Iris pigment epithelial cell (primary cell): ENCODE measurements at regions not wholly inside any gene's neighbourhood (a gene's known extent, or its start where the extent isn't known, plus 50 kb on each side); places are given as distances from the start of the nearest gene placed in this dataset.

Experiments used
- DNase-seq: peaks from one replicate; pipeline ENCODE4 v3.0.0-alpha.2; 2011; ENCODE audit warnings: low read depth

DNA sequence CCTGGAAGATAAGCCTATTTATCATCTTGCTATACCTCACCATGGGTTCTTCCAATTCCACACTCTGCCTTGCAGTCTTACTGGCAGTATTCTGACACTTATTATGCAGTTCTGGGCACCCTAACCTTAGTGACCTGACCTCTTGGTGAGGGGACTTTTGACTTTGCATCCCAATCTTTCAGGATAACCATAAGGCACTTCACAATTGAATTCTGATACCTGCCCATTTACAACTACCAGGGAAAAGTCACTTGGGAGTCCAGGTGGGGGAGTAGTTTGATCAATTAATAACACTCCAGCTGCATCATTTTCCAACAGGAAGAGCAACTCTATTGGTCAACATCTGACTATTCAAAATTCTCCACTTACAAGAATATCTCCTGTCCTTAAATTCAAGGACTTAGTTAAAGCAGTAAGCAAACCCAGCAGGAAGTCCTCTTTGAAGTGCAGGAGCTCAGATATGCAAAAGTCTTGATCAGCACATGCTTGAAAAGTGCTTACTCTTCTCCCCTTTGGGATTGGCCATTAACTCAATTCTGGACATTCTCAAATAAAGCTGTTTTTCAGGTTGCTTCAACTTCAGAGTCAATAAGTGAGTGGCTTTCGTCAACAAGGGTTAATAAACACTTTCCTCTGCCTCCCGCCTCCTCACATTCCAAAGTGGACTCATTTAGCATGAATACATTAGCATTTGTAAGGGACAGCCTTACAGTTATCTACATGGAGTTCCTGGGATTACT is 177.4 kb upstream of the NRIP1 start:
- DNase-seq: no peak

DNA sequence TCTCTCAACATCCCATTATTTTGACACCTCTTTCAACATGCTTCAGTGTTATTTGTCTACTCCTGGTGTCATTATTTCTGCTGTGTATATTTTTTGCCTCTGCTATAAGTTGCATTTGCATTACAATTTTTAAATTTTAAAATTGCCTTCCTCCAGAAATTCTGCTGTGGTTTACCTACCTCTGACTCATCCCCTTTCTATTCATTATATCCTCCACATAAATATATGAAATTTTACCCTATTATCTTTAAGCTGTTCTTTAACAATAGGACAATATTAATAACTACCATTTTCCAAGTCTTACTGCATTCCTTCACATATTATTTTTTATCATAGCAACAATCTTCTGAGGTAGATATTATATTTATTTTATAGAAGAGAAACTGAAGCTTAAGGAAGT is 178.1 kb upstream of the NRIP1 start:
- no peak for DNase-seq

DNA sequence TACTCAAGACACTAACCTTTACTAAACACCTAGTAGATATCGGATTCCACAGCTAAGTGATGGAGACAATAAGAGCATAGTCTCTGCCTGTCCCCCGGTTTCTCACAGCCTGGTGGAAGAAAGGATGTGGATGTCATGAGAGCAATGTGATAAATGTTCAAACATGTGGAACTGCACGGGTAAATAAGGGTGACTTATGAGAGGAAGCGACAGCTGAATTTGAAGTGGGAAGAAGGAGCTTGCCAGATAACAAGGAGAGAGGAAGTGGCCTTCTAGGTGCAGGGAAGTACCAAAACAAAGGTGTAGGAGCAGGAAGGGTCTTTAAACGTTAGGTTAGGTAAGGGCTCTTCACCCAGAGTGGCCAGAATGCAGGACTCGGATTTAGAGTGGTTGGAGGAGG is 178.6 kb upstream of the NRIP1 start:
- no peak for DNase-seq

DNA sequence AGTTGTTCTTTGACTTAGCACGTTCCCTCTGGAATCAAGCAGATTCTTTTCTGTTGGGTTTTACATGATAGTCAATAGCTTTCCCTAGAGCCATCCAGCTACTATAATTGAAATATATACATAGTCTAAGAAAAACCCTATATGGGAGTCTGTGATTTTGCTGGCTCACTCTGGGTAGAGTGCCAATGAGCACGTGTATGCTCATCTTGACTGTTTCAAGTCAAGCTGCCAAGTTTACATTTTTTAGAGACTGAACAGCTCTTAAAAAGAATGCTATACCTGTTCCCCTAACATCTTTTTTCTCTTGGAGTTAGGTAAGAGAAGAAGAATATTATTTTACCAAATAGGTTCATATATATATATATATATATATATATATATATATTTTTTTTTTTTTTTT is 182.8 kb upstream of the NRIP1 start:
- no peak for DNase-seq

DNA sequence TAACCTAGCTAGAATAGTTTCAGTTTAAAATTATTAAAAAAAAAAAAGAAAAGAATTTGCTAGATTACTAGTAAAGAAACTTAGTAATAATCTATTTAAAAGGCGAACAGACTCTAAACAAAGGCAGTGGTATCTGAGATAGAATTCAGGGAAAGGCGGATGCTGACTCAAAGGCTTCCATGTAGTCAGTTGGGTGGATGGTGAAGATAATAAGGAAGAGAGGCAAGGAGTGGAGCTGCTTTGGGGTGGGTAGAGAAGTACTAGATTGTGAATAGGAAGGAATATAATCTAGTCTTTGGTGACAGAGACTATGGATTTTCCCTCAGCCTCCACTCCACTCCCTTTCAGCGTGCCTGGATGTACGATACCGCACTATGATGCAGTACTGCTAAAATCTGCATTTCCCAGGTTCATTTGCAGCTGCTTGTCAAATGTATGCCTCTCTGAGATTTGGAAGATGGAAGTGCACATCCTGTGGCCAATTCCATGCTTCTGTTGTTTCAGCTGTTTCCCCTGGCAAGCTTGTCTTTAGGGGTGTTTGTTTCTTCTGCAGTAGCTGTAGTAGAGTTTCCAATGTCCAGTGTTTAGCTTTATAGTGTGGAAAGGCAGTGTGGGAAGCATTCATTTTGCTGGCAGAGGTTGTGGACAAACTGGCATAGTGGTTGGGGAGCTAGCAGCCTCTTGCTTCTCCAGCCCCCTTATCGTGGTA is 184.6 kb upstream of the NRIP1 start:
- DNase-seq: peak; percentile 8

DNA sequence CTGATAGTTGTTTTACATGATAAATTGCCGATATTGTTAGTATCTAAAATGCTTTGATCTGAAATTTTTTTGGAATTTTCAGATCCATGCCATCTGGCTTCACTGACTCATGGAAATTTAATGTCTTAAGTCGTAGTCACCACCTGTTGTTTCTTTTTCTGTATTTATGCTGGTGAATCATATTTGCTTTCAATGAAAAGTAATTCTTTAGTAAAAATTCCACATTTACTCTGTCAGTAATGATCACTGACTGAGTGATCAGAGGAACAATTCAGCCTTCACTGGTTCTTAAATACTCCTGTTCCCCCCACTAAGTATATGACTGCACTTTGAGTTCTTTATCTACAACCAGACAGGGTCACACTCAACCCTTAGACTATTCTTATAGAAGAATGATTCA is 185.6 kb upstream of the NRIP1 start:
- peak; percentile 44 for DNase-seq

DNA sequence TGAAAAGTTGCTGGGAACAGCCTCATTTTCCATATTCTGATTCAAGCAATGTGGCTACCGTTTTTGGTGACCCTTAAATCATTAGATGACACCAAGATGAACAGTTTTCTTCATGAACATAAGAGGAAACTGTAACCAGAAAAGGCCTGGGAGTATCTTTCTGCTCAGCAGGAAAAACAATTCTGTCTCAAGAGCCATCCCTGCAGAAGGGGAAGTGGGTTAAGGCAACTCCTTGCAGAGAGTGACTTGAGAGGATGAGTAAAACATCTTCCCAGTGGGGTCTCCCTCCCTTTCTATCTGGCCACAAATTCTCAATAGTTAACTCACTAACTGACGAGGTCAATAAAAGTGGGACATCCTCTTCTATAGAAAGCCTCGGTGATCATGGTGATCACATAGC is 187.6 kb upstream of the NRIP1 start:
- no peak for DNase-seq

DNA sequence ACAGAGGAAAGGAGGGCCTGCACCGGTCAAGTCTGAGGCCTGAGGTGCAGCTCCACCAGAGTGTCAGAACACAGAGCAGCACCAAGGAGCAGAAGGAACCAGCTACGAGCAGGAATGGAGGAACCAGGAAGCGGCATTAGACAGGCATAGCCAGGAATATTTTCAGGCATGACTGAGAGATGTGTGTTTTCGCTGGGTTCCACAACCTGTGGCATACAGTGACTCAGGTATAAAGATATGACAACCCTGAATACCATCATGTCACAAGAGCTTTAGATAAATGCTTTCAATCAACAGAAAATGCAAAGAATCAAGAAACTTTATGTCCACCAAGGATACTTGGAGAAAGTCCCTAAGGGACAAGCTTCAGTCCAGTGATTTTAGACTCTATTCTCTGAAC is 189.3 kb upstream of the NRIP1 start:
- DNase-seq: no peak

DNA sequence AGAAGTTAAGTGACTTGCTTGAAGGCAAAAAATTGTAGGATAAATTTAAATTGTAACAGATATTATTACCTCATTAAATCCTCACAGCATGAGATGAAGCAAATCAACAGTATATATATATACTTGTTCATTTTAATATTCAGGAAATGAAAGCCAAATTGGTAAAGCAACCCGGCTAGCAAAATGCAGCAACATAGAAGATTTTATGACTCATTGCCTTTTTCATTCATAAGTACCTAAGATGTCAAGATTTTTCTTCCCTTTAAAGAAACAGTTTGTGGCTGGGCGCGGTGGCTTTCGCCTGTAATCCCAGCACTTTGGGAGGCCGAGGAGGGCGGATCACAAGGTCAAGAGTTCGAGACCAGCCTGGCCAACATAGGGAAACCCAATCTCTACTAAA is 190.5 kb upstream of the NRIP1 start:
- DNase-seq: no peak

DNA sequence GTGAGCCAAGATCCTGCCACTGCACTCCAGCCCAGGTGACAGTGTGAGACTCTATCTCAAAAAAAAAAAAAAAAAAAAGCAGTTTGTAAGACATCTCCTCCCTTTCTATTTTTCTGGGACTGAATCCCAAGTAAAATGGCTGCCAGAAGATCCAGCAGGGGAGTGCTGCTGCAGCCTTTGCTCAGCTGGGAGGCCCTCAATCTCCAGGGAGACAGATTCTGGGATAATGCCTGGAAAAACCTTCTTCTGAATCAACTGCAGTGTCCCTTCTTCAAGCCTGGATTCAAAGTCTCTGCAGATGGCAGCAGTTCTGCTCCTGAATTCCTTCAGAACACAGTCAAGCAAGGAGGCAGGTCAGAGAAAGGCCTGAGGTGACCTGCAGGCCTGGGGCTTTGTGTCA is 191.0 kb upstream of the NRIP1 start:
- DNase-seq: no peak

DNA sequence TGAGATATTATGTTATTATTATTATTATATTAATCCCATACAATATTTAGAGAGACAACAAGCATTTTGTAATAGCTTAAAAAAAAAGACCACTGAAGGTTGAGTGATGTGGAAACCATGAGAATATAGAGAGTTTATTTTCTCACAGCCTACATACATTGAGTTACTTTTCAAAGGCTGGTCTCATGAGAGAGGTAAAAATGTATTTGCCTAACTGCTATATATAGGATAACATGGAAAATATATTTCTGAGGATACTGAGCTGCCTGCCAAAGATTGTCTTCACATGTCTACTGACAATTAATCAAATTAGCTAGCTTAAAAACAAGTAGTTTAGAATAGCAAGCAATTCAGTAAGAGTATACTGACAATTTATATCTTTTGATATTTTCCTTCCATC is 192.2 kb upstream of the NRIP1 start:
- DNase-seq: no peak

DNA sequence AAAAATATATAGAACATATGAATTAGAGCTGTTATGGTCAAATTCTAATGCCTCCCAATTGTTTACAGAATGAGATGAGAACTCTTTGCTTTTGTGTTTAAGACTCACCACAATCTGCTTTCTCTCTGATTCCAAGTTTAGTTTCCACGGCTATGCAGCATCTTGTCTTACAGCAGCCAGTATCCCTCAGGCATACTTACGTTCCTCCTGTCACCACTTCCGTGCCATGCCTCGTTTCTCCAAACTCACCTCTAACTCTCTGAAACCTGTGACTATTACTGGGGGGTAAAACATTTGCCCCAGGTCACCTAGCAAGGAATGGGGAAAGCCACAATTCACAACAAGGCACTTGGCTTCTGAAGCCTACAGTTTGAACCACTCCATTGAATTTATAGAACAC is 192.8 kb upstream of the NRIP1 start:
- no peak for DNase-seq

DNA sequence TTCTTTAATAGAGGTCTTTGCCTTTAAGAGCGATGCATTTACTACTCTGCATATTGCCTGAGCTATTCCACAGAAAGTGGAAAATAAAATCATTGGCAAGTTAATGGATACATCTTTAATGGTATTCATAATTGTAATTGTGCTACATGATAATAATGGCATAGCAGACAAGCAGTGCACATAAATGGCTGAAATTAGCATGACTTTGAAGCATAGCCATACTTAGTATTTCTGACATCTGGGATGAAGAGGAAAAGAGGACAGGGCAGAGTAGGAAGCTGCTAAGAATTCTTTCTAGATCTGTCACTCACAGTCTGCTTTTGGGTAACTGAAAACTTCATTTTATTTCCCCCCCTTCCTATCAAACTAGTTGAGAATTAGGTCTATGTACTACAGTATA is 195.0 kb upstream of the NRIP1 start:
- DNase-seq: no peak

DNA sequence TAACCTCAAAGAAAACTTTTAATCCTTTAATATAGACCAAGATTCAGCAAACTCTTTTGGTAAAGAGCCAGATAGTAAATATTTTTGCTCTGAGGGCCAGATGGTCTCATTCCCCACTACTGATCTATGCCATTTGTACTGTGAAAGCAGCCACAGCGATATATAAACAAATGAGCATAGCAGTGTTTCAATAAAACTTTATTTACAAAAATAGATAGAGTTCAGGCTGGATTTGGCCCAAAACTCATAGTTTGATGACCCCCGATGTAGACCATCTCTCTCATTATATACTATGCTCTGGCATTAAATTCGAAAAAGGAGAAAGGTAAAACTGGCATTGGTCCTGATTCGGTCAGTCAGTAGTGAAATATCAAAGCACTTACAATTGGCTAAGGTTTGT is 195.8 kb upstream of the NRIP1 start:
- DNase-seq: no peak

DNA sequence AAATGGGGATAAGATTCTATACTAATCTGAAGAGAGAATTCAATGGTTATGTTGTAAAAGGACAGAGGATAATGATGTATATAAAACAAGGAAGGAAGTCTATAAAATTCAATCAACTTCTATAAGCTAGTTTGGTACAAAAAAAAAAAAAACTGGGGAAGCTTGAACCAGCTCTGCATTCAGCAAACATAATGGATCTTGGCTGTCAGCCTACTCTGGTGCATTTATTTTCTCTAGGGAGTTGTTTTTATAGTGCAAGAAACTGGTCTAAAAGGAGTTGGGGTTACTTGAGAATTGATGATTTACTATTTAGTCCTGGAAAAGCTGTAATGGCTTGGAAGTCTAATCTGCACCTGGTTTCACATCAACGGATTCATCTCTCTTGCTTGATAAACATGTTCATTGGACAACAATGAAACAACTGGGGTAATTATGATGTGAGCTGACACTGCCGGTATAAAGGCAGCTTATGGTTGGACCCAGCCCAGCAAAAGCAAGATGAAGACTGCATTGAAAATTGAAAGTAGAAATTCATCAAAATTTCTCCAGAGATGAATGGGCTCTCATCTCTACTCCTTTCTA is 199.4 kb upstream of the NRIP1 start:
- DNase-seq: no peak

DNA sequence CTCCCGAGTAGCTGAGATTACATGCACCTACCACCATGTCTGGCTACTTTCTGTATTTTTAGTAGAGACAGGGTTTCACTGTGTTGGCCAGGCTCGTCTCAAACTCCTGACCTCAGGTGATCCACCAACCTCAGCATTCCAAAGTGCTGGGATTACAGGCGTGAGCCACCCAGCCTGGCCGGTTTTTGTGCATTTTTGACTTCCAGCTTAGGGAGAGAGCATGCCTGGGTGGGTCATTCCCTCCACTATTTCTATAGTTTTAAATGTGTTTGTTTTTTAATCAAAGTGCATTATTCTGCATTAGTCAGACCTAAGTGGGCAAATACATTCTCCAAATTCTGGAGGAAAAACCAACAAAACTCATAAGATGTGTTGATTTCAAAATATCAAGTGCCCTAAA is 207.4 kb upstream of the NRIP1 start:
- DNase-seq: no peak

DNA sequence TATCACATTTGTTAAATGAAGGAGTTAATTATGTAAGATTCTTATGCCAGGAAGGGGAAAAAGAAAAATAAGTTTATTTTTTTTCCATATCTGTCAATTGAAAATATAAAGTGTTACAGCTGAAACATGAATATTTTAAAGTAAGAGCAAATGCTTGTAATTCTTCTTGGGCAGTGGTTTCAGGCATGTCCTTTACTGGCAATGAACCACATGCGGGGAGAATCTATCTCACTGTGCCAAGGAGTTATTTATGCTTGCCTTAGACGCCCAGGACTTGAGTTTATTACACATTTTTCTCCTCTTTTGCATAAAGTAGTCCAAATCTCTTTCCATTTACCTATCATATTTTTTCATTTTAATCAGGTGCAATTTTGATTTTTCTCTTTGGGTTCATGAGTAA is 207.8 kb upstream of the NRIP1 start:
- DNase-seq: peak; percentile 23

DNA sequence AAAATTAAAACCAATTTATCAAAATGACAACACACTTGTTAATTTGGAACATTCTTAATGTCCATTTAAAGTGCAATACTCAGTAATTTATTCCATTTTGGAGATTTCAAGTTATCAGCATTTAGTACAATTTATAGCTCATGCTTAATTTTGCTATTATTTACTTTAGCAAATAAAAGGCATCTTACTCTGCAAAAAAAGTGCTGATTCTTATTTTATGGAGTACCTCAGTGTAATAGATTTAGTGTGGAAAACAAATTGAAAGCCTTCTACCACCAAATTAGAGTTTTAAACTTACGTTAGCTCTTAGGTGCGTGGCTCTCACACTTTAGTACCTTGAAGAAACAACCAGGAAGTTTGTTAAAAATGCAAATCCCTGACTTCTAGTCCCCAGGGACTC is 208.4 kb upstream of the NRIP1 start:
- no peak for DNase-seq

DNA sequence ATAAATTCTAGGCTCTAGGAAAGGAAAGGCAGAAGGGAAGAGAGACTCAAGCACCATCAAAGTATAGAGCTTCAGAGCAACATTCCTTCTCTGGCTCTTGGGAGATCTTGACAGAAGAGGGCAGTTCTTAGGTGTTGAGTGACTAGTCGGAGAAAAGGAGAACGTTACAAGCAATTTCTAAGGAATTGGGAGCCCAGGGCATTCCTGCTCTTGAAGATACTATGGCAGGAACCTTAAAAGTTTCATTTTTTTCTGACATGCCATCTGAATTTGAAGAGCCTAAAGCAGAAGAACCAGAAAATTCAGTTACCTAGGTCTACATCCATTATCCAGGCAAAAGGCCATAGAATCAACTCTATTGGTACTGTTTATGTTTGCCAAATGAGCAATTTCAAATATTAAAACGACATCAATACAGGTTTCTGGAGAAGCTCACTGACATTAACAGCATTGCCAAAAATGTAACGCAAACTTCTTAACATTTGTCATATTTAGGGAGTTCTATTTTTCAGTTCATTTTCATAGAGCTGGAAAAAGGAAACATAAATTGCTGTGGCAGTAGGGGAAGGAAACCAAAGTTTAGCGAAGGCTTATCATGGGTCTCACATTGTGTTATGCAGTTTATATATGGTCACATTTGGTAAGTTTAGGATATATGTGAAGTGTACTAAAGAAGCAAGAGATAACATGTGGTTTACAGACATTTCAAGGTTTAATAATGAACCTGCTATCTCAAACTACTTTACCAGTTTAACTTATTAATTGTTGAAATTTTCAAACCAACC is 210.1 kb upstream of the NRIP1 start:
- DNase-seq: no peak

DNA sequence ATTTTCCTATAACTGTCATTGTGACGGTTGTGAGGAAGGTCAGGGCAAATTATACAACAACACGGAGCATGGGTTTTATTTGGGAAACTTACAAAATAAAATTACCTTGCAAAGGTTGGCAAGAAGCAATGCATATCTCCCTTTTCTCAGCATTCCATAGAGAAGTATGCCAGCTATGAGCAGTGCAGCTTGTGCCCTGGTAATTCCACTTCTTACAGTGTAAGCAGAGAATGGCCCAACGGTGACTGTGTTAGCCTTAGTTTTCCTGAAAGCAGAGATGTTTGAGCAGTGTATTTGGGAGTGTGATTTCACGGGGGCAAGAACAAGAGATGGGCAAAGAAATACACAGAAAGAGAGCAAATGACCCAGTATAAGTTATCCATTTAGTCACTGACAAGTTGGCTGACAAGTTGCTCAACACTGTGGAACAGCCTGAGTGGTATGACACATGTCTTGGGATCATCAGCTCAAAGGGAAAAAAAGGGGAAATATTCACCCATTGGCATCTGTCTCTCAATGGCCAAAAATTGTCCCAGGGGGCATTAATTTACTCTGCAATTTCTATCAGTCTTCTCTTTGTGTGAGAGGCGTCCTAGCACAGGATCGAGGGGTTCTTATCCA is 210.9 kb upstream of the NRIP1 start:
- no peak for DNase-seq

DNA sequence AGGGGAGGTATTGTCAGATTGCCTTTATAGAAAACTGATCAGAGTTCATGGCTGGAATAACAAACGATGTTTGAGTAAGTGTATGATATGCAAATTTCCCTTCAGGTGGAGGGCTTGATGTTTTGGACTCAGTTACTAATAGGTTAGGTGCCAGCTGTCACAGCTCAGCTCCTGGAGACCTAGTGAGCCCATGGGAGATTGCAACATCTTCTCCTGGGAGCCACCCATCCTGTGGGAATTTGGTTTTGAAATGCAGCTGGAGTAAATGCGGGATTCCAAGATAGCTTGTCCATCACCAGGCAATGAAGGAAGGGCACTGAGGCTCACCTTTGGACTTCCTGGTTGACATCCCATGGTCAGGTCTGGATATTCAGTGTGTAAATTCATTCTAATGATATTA is 211.4 kb upstream of the NRIP1 start:
- no peak for DNase-seq

DNA sequence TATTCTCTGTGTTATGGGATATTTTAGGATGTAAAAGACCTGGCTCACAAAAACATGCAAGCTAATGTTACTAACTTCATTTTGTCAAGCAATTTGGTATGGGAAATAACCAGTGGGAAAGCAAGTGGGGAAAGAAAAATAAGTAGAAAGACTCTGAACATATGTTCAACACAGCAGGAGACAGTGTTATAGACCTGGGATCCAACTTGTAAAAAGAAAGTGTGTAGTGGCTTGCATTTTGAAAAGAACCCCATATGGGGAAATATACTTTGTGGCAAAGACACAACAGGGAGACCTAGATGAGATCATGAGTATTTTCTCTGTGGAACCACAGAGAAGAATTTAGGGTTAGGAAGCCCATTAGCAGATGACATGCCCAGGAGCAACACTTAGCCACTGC is 212.7 kb upstream of the NRIP1 start:
- no peak for DNase-seq
